ENCODE measurements at regions not wholly inside any gene's neighbourhood (a gene's known extent, or its start where the extent isn't known, plus 50 kb on each side); places are given as distances from the start of the nearest gene placed in this dataset.

- no peak for TF ChIP-seq CTCF (conservative IDR thresholded peaks at IDR 0.05 in 1 of 2, IDR thresholded peaks at IDR 0.05 in 1 of 2; ENCODE audit: low read depth in 1 of 2, low read length in 2 of 2)
- no peak for TF ChIP-seq EZH2 (IDR thresholded peaks at IDR 0.05; ENCODE audit: low read length, missing control alignments)
Measured at GRCh38 chr1:57591842-57592241, 168.0 kb upstream of the DAB1 start.
